ENCODE measurements at regions not wholly inside any gene's neighbourhood (a gene's known extent, or its start where the extent isn't known, plus 50 kb on each side); places are given as distances from the start of the nearest gene placed in this dataset.

GRCh38 chr22:48675830-48676145 is 1151.9 kb downstream of the BRD1 start:
- DNase-seq (ENCODE audit: low read depth, low spot score) = no peak
- H3K27ac ChIP-seq (ENCODE audit: low read length) = no peak overlapping the region
- intact Hi-C loops (cut with micrococcal nuclease; ENCODE audit: unreplicated experiment) (no loop called here), in situ Hi-C loops (cut with HindIII; ENCODE audit: low pct_unique_long_range_greater_than_20kb, low sequenced_read_pairs) (no loop called here)
- H3K9me3 ChIP-seq (ENCODE audit: control insufficient read depth, insufficient read depth, low read depth, low read length) = no peaks in the 10 kb centered on the region
- H3K27me3 ChIP-seq (ENCODE audit: control insufficient read depth, insufficient read depth, low read length) = no peaks in the 10 kb centered on the region
- no peaks in the 10 kb centered on the region for H3K36me3 ChIP-seq (ENCODE audit: control insufficient read depth, insufficient read depth, low read length)
- ATAC-seq = no peak
- no peak for TF ChIP-seq TCF7L2 (IDR thresholded peaks at IDR 0.05; ENCODE audit: low read depth, low read length)
- TF ChIP-seq SIN3A (IDR thresholded peaks at IDR 0.05; ENCODE audit: borderline replicate concordance, insufficient read depth, low read depth, low read length) = no peak
- TF ChIP-seq CTCF (IDR thresholded peaks at IDR 0.05) = no peak
- no peak for TF ChIP-seq POLR2AphosphoS5 (IDR thresholded peaks at IDR 0.05; ENCODE audit: low read depth, low read length)
- TF ChIP-seq REST (IDR thresholded peaks at IDR 0.05; ENCODE audit: insufficient read depth in 1 of 2, low read depth in 2 of 2, low read length in 1 of 2) = no peak
- no peak overlapping the region for H3K4me3 ChIP-seq (ENCODE audit: low read depth in 2 of 2, low read length in 2 of 2)
- H3K4me1 ChIP-seq (ENCODE audit: control insufficient read depth, insufficient read depth, low read length) = no peaks in the 10 kb centered on the region
- ChIA-PET CTCF (no interaction called here), POLR2A (no interaction called here)
- no TSS peak for BruUV-seq (replicated peaks)

- intact Hi-C loops (cut with micrococcal nuclease; ENCODE audit: unreplicated experiment) = no loop called here
- Histone ChIP-seq H3K27ac (ENCODE audit: low read length) (no peak overlapping the region), H3K9me3 (ENCODE audit: control insufficient read depth, insufficient read depth, low read depth, low read length) (no peaks in the 10 kb centered on the region), H3K4me3 (ENCODE audit: low read depth in 2 of 2, low read length in 2 of 2) (no peak overlapping the region), H3K36me3 (ENCODE audit: control insufficient read depth, insufficient read depth, low read length) (no peaks in the 10 kb centered on the region), H3K4me1 (ENCODE audit: control insufficient read depth, insufficient read depth, low read length) (no peaks in the 10 kb centered on the region), H3K27me3 (ENCODE audit: control insufficient read depth, insufficient read depth, low read length) (no peaks in the 10 kb centered on the region)
- no peak for ATAC-seq
- POLR2A ChIA-PET = no interaction called here
- BruUV-seq (replicated peaks) = no TSS peak
- in situ Hi-C loops (cut with HindIII; ENCODE audit: low pct_unique_long_range_greater_than_20kb, low sequenced_read_pairs) = no loop called here
- DNase-seq (ENCODE audit: low read depth, low spot score) = no peak
- TF ChIP-seq TCF7L2 (IDR thresholded peaks at IDR 0.05; ENCODE audit: low read depth, low read length) (no peak), REST (IDR thresholded peaks at IDR 0.05; ENCODE audit: insufficient read depth in 1 of 2, low read depth in 2 of 2, low read length in 1 of 2) (no peak), CTCF (IDR thresholded peaks at IDR 0.05) (no peak), POLR2AphosphoS5 (IDR thresholded peaks at IDR 0.05; ENCODE audit: low read depth, low read length) (no peak), SIN3A (IDR thresholded peaks at IDR 0.05; ENCODE audit: borderline replicate concordance, insufficient read depth, low read depth, low read length) (no peak)
- CTCF ChIA-PET = no interaction called here
Observed at GRCh38 chr22:48675141-48675829, 1152.4 kb downstream of the BRD1 start.

Data from Panc1 (cell line).